ENCODE measurements at regions not wholly inside any gene's neighbourhood (a gene's known extent, or its start where the extent isn't known, plus 50 kb on each side); places are given as distances from the start of the nearest gene placed in this dataset.

DNA sequence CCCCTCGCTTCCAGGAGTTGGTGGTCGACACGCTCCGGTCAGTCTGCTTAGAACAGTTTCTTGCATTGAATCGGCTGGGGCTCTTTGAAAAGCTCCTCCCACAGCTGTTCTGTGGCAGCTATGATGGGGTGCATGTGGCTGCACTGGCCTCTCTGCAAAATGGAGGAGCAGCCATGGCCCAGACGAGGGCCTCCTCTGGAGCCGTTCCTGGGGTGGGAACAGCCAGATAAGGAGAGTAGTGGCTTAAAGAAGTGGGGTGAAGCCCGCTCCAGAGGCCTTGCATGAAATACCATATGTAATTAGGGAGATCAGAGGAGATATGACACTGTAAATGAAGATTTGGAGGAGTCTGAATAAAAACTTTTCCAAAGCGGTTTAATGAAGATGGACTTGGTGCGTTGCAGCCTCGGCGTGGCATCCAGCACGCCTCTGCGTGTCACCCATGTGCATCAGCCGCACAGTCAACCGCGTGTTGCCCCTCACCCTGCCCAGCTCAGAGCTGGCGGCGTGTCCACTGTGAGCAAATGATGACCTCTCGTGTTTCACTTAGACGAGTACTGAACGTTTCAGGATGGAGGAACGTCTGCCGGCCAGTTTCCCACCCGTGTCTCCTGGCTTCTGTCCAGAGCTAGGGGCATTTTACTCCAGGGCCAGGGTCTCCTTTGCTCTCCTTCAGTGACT lies 199.2 kb downstream of the TEX29 start:
- TF ChIP-seq, protein P1, sequence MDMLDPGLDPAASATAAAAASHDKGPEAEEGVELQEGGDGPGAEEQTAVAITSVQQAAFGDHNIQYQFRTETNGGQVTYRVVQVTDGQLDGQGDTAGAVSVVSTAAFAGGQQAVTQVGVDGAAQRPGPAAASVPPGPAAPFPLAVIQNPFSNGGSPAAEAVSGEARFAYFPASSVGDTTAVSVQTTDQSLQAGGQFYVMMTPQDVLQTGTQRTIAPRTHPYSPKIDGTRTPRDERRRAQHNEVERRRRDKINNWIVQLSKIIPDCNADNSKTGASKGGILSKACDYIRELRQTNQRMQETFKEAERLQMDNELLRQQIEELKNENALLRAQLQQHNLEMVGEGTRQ (IDR thresholded peaks at IDR 0.05; ENCODE audit: borderline replicate concordance, low read depth, low read length): no peak
- TF ChIP-seq, protein P2, sequence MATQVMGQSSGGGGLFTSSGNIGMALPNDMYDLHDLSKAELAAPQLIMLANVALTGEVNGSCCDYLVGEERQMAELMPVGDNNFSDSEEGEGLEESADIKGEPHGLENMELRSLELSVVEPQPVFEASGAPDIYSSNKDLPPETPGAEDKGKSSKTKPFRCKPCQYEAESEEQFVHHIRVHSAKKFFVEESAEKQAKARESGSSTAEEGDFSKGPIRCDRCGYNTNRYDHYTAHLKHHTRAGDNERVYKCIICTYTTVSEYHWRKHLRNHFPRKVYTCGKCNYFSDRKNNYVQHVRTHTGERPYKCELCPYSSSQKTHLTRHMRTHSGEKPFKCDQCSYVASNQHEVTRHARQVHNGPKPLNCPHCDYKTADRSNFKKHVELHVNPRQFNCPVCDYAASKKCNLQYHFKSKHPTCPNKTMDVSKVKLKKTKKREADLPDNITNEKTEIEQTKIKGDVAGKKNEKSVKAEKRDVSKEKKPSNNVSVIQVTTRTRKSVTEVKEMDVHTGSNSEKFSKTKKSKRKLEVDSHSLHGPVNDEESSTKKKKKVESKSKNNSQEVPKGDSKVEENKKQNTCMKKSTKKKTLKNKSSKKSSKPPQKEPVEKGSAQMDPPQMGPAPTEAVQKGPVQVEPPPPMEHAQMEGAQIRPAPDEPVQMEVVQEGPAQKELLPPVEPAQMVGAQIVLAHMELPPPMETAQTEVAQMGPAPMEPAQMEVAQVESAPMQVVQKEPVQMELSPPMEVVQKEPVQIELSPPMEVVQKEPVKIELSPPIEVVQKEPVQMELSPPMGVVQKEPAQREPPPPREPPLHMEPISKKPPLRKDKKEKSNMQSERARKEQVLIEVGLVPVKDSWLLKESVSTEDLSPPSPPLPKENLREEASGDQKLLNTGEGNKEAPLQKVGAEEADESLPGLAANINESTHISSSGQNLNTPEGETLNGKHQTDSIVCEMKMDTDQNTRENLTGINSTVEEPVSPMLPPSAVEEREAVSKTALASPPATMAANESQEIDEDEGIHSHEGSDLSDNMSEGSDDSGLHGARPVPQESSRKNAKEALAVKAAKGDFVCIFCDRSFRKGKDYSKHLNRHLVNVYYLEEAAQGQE (IDR thresholded peaks at IDR 0.05; ENCODE audit: low read depth, low read length): no peak
- TF ChIP-seq ELF1 (IDR thresholded peaks at IDR 0.05): no peak
- TF ChIP-seq, protein P3, sequence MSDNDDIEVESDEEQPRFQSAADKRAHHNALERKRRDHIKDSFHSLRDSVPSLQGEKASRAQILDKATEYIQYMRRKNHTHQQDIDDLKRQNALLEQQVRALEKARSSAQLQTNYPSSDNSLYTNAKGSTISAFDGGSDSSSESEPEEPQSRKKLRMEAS (IDR thresholded peaks at IDR 0.05; ENCODE audit: low read depth): no peak
- CTCF ChIA-PET: no interaction called here
- no peak overlapping the region for H3K27ac ChIP-seq (ENCODE audit: low read depth in 2 of 2, low read length in 1 of 2)
- H3K4me1 ChIP-seq (ENCODE audit: control insufficient read depth in 1 of 2, insufficient read depth in 2 of 2, low read depth in 1 of 2, low read length in 1 of 2): no peaks in the 10 kb centered on the region; a peak in 1 of 4 replicates
- H3K9ac ChIP-seq: no peak overlapping the region
- H2AFZ ChIP-seq (ENCODE audit: low read depth): no peak overlapping the region
- 26% methylated on average over 20 of the region's 25 CpGs for WGBS (ENCODE audit: low lambda C conversion rate)
- H3K4me2 ChIP-seq: no peak overlapping the region
- DNase-seq: no peak
- H4K20me1 ChIP-seq (ENCODE audit: insufficient read depth): no peaks in the 10 kb centered on the region
- POLR2A ChIA-PET: no interaction called here
- H3K27me3 ChIP-seq (ENCODE audit: insufficient read depth): peaks cover 2% of the 10 kb centered on the region; the same call in 1 of the 2 replicates
- H3F3A ChIP-seq (replicated peaks; ENCODE audit: insufficient read depth): no peaks in the 10 kb centered on the region
- H3K36me3 ChIP-seq (replicated peaks in 1 of 2; ENCODE audit: control insufficient read depth in 1 of 2, insufficient read depth in 2 of 2, low read length in 1 of 2): no peaks in the 10 kb centered on the region
- H3K79me2 ChIP-seq (ENCODE audit: insufficient read depth): no peaks in the 10 kb centered on the region
- H3K4me3 ChIP-seq (ENCODE audit: low read depth in 2 of 2, low read length in 1 of 2): no peak overlapping the region
- H3K9me3 ChIP-seq: no peaks in the 10 kb centered on the region
- H3K9me2 ChIP-seq: no peaks in the 10 kb centered on the region

DNA sequence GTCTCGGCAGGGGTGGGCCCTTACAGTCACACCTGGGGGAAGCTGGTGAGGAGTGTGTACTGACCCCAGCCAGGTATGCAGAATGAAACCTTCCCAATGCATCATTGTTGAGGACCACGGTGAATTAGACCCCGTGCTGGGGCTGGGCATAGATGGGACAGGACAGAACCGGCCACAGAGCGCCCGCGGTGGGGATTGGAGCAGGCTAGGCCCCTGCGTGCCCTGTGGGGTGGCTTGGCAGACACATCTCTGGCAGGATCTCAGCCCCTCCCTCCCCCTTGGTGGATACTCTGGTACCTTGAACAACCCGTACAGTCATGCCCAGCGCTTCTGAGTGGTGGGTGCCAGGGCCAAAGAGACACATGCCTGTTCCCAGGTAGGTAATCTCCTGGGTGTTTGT lies 200.6 kb downstream of the TEX29 start:
- no peaks in the 10 kb centered on the region for H4K20me1 ChIP-seq (ENCODE audit: insufficient read depth)
- CTCF ChIA-PET: no interaction called here
- H3K79me2 ChIP-seq (ENCODE audit: insufficient read depth): no peaks in the 10 kb centered on the region
- H3K9me2 ChIP-seq: no peaks in the 10 kb centered on the region
- H3K4me2 ChIP-seq: no peak overlapping the region
- H3K27ac ChIP-seq (ENCODE audit: low read depth in 2 of 2, low read length in 1 of 2): no peak overlapping the region
- no peaks in the 10 kb centered on the region for H3K36me3 ChIP-seq (replicated peaks in 1 of 2; ENCODE audit: control insufficient read depth in 1 of 2, insufficient read depth in 2 of 2, low read length in 1 of 2)
- no peaks in the 10 kb centered on the region for H3K9me3 ChIP-seq
- no peak overlapping the region for H2AFZ ChIP-seq (ENCODE audit: low read depth)
- POLR2A ChIA-PET: no interaction called here
- H3K27me3 ChIP-seq (ENCODE audit: insufficient read depth): no peaks in the 10 kb centered on the region
- TF ChIP-seq GABPA (IDR thresholded peaks at IDR 0.05; ENCODE audit: low read depth) (no peak), TEAD4 (IDR thresholded peaks at IDR 0.05; ENCODE audit: borderline replicate concordance, insufficient read depth) (no peak), SIN3A (IDR thresholded peaks at IDR 0.05; ENCODE audit: borderline replicate concordance, low read depth, low read length) (no peak), RXRA (IDR thresholded peaks at IDR 0.05; ENCODE audit: borderline replicate concordance, low read depth) (no peak), FOXM1 (IDR thresholded peaks at IDR 0.05; ENCODE audit: low read depth) (no peak), NFIC (IDR thresholded peaks at IDR 0.05; ENCODE audit: borderline replicate concordance) (no peak), JUND (IDR thresholded peaks at IDR 0.05) (no peak), NRF1 (IDR thresholded peaks at IDR 0.05; ENCODE audit: low read depth, low read length) (no peak), ELF1 (IDR thresholded peaks at IDR 0.05) (no peak), RCOR1 (IDR thresholded peaks at IDR 0.05; ENCODE audit: low read length) (no peak), RFX5 (IDR thresholded peaks at IDR 0.05; ENCODE audit: low read length) (no peak)
- TF ChIP-seq, protein P4, sequence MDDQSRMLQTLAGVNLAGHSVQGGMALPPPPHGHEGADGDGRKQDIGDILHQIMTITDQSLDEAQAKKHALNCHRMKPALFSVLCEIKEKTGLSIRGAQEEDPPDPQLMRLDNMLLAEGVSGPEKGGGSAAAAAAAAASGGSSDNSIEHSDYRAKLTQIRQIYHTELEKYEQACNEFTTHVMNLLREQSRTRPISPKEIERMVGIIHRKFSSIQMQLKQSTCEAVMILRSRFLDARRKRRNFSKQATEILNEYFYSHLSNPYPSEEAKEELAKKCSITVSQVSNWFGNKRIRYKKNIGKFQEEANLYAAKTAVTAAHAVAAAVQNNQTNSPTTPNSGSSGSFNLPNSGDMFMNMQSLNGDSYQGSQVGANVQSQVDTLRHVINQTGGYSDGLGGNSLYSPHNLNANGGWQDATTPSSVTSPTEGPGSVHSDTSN (IDR thresholded peaks at IDR 0.05): no peak
- TF ChIP-seq, protein P3 (IDR thresholded peaks at IDR 0.05; ENCODE audit: low read depth): no peak
- TF ChIP-seq, protein P5, sequence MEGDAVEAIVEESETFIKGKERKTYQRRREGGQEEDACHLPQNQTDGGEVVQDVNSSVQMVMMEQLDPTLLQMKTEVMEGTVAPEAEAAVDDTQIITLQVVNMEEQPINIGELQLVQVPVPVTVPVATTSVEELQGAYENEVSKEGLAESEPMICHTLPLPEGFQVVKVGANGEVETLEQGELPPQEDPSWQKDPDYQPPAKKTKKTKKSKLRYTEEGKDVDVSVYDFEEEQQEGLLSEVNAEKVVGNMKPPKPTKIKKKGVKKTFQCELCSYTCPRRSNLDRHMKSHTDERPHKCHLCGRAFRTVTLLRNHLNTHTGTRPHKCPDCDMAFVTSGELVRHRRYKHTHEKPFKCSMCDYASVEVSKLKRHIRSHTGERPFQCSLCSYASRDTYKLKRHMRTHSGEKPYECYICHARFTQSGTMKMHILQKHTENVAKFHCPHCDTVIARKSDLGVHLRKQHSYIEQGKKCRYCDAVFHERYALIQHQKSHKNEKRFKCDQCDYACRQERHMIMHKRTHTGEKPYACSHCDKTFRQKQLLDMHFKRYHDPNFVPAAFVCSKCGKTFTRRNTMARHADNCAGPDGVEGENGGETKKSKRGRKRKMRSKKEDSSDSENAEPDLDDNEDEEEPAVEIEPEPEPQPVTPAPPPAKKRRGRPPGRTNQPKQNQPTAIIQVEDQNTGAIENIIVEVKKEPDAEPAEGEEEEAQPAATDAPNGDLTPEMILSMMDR (IDR thresholded peaks at IDR 0.05): no peak
- H3K4me1 ChIP-seq (ENCODE audit: control insufficient read depth in 1 of 2, insufficient read depth in 2 of 2, low read depth in 1 of 2, low read length in 1 of 2): no peaks in the 10 kb centered on the region; a peak in 1 of 4 replicates
- no peak overlapping the region for H3K9ac ChIP-seq
- H3K4me3 ChIP-seq (ENCODE audit: low read depth in 2 of 2, low read length in 1 of 2): no peak overlapping the region
- 4% methylated on average over 3 of the region's 10 CpGs for WGBS (ENCODE audit: low lambda C conversion rate)
- DNase-seq: no peak
- H3F3A ChIP-seq (replicated peaks; ENCODE audit: insufficient read depth): no peaks in the 10 kb centered on the region

Data from SK-N-SH (cell line).